ENCODE measurements at regions not wholly inside any gene's neighbourhood (a gene's known extent, or its start where the extent isn't known, plus 50 kb on each side); places are given as distances from the start of the nearest gene placed in this dataset.

GRCh38 chr15:70488941-70489848 is 274.2 kb downstream of the UACA start:
- DNase-seq = no peak

- peak; percentile 77 for DNase-seq
Measured at GRCh38 chr15:70488002-70488605, 275.3 kb downstream of the UACA start.

- no peak for DNase-seq
Measured at GRCh38 chr15:70487387-70487740, 276.0 kb downstream of the UACA start.

GRCh38 chr15:70486451-70487386 is 276.6 kb downstream of the UACA start:
- no peak for DNase-seq

- DNase-seq = no peak
Measured at GRCh38 chr15:70486012-70486411, 277.3 kb downstream of the UACA start.

- DNase-seq = no peak
Measured at GRCh38 chr15:70484993-70485392, 278.4 kb downstream of the UACA start.

GRCh38 chr15:70483513-70483912 is 279.8 kb downstream of the UACA start:
- no peak for DNase-seq

- no peak for DNase-seq
Measured at GRCh38 chr15:70480196-70480856, 283.0 kb downstream of the UACA start.

- no peak for DNase-seq
Measured at GRCh38 chr15:70479785-70480184, 283.6 kb downstream of the UACA start.

- DNase-seq = no peak
Measured at GRCh38 chr15:70479056-70479455, 284.3 kb downstream of the UACA start.

GRCh38 chr15:70478251-70478990 is 284.9 kb downstream of the UACA start:
- DNase-seq = peak; percentile 12

GRCh38 chr15:70477750-70478250 is 285.6 kb downstream of the UACA start:
- DNase-seq = no peak

GRCh38 chr15:70476441-70476840 is 286.9 kb downstream of the UACA start:
- no peak for DNase-seq

GRCh38 chr15:70475921-70476320 is 287.4 kb downstream of the UACA start:
- no peak for DNase-seq

GRCh38 chr15:70475407-70475781 is 288.0 kb downstream of the UACA start:
- DNase-seq = no peak

GRCh38 chr15:70474471-70475406 is 288.6 kb downstream of the UACA start:
- DNase-seq = no peak

- DNase-seq = no peak
Measured at GRCh38 chr15:70473581-70474370, 289.6 kb downstream of the UACA start.

GRCh38 chr15:70471517-70471916 is 291.8 kb downstream of the UACA start:
- no peak for DNase-seq

GRCh38 chr15:70470556-70471191 is 292.7 kb downstream of the UACA start:
- no peak for DNase-seq

All from midbrain (tissue), 1 donor.